NCI-H748 (cell line): ENCODE measurements at regions not wholly inside any gene's neighbourhood (a gene's known extent, or its start where the extent isn't known, plus 50 kb on each side); places are given as distances from the start of the nearest gene placed in this dataset.

ENCODE experiments used
- DNase-seq: peaks from one replicate; lab custom pipeline; 2025; ENCODE audit not compliant: unreplicated experiment; lab: John Stamatoyannopoulos, UW

GRCh38 chr11:100635194-100635593 is 51.9 kb upstream of the ARHGAP42 start:
- DNase-seq, result no peak

- DNase-seq, result no peak
Observed at GRCh38 chr11:100636536-100636935, 50.6 kb upstream of the ARHGAP42 start.
